GM20000 (cell line): ENCODE measurements at regions not wholly inside any gene's neighbourhood (a gene's known extent, or its start where the extent isn't known, plus 50 kb on each side); places are given as distances from the start of the nearest gene placed in this dataset.

Source experiments
- DNase-seq: peaks from one replicate; pipeline ENCODE4 v3.0.0; 2012; ENCODE audit warnings: low spot score
- TF ChIP-seq, protein P1 (sequence below): IDR thresholded peaks from 2 replicates; pipeline ENCODE4 v1.5.1; 2012; ENCODE audit warnings: mild to moderate bottlenecking, control low read depth; ENCODE audit errors: extremely low read depth, missing control alignments

DNA sequence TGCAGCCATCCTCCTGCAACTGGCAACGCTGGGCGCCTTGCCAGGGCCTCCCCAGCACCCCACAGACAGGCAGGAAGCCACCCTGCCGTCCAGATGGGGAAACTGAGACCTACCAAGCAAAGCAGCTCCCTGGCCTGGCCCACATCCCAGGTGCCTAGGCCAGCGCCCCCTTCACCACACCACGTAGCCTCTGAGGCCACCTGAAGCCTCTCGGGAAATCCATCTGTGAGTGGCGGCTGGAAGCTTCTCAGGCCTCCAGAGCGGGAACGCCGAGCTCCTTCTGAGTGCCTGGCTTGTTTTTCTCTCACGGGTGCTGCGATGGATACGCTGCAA is 58.7 kb downstream of the UNCX start:
- DNase-seq, result no peak
- TF ChIP-seq, protein P1, sequence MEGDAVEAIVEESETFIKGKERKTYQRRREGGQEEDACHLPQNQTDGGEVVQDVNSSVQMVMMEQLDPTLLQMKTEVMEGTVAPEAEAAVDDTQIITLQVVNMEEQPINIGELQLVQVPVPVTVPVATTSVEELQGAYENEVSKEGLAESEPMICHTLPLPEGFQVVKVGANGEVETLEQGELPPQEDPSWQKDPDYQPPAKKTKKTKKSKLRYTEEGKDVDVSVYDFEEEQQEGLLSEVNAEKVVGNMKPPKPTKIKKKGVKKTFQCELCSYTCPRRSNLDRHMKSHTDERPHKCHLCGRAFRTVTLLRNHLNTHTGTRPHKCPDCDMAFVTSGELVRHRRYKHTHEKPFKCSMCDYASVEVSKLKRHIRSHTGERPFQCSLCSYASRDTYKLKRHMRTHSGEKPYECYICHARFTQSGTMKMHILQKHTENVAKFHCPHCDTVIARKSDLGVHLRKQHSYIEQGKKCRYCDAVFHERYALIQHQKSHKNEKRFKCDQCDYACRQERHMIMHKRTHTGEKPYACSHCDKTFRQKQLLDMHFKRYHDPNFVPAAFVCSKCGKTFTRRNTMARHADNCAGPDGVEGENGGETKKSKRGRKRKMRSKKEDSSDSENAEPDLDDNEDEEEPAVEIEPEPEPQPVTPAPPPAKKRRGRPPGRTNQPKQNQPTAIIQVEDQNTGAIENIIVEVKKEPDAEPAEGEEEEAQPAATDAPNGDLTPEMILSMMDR, result no peak

DNA sequence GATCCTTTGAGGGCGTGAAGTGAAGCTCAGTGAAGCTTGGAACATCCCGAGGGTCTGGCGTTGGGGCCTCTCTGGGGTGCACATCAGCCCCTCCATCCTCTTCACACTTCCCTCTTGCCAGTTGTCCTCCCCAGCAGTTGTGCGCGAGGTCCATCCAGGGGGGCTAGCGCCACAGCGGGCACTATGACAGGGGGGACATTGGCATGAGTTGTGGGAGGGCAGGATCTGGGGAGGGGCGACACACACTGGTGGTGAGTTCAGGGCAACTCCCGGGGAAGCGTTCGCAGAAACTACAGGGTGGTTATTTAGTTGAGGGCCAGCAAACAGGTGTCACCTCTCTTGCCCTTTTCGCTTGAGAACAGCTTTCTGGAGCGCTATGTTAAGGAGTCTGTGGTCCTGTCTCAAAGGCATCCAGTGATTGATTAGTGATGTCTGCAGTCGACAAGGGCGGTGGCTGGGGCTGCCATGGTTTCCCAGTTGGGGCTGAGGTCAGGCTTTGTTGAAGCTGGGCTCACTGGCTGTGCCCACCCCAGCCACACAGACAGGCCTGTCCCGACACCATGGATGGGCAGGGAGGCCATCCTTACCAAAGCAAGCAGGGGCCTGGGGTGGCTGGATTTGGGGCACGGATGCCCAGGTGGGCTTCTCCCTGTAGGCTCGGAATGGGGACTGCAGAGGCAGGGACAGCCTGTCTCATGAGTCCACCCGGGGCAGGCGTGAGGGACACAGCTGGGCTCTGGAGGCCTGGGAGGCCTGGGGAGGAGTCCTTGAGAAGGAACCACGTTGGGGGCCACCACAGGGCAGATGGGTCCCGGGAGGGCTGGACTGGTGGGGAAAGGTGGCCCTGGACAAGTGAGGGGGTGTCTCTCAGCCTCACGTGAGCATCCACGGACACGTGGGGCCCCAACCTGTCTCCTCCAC is 59.4 kb downstream of the UNCX start:
- DNase-seq, result no peak
- TF ChIP-seq, protein P1, result no peak

- TF ChIP-seq, protein P1, result no peak
- no peak for DNase-seq
Measured at GRCh38 chr7:1292972-1293830, 60.5 kb downstream of the UNCX start.

- TF ChIP-seq, protein P1, result no peak
- DNase-seq, result no peak
Measured at GRCh38 chr7:1293950-1294411, 61.3 kb downstream of the UNCX start.

DNA sequence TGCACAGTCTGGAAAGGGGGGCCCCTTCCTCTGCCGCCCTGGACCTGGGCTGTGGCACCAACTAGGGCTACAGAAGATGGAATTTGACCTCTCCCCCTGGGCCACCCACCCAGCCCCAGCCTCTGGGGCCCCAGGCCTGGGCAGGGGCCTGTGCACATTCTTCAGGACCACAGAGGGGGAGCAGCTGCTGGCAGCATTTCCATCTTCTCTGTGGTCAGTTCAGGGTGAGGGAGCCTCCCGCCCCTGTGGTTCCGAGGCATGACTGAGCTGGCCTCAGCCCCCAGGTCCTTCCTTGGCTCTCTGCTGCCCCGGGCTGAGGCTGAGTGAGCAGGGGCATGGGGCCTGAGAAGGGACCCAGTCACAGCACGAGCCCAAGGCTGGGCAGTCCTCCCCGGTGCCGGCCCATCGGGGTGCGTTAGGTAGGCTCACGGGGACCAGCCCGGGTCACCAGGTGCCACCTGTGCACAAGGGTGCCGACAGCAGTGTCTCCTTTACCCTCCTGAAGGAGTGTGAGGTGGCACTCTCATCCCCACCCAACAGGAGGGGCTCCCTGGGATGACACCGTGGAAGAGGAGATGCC is 63.2 kb downstream of the UNCX start:
- no peak for DNase-seq
- TF ChIP-seq, protein P1, result no peak

- TF ChIP-seq, protein P1, result no peak
- DNase-seq, result no peak
Measured at GRCh38 chr7:1296356-1296981, 63.8 kb downstream of the UNCX start.
